HPDE6-E6E7 (cell line): ENCODE measurements at regions not wholly inside any gene's neighbourhood (a gene's known extent, or its start where the extent isn't known, plus 50 kb on each side); places are given as distances from the start of the nearest gene placed in this dataset.
"Not testable (repeated sequence)": the region's sequence is repeated elsewhere in the genome, so short reads cannot be mapped to it uniquely, and the experiment has no call there.

Source experiments
- DNase-seq: peaks from one replicate; pipeline ENCODE4 v3.0.0; 2011; ENCODE audit warnings: missing footprints; ENCODE audit errors: extremely low spot score

DNA sequence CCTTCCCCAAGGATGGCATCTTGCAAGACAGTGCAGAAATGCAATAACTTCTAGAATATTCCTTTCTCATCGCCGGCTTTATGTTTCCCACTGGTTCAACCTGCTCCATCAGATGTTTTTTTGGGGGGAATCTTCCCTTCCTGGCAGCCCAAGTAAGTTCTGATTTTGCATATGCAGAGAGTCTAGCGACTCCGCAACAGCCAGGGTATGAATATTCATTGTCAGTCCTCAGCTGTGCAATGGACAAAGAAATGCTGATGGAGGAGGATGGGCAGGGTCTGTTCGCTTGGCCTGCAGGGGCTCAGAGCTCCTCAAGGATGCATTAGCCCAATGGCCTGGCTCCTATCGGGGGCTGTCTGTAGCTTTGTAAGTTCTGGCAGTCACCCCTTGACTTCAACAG lies 358.8 kb upstream of the CCL2 start:
- no peak for DNase-seq

DNA sequence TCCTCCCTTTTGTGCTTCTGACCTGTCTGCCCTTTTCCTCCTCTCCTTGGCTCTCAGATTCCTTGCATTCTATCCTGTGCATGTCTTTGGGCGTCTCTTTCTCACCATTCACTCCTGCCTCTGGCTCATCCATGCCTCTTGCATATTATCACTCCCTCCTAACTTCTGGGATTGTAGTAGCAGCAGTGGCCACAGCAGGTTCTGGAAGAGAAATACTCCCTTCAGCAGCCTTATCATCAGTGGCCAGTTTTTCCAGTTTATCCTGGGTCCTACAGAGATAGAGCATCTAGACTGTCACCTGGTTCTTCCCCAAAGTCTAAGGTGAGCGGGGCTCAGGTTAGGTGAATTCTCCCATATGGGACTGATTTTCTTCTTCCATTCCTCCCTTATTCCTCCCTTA lies 354.0 kb upstream of the CCL2 start:
- DNase-seq = no peak

DNA sequence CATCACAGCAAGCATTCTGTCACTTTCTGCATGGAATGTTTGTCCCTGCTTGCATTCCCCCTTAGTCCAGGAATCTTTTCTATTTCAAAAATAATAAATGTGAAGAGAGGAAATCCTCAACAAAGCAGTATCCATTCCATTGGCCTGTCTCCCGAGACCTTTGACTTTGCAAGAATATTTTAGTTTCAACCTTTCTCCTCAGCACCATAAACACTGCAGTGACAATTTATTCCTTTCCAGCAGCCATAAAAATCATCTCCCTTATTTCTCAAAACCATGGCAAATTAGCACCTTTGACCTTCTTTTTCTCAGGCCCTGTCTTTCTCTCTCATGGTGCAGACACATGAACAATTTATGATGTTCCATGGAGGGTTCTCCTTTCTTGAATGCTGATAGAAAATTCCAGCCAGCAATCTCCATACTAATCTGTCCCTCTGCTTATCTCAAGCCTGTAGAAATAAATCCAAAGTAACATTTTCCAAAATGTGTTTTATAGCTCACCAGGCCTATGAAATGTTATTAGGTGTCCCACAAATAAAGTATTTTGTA lies 352.1 kb upstream of the CCL2 start:
- no peak for DNase-seq

DNA sequence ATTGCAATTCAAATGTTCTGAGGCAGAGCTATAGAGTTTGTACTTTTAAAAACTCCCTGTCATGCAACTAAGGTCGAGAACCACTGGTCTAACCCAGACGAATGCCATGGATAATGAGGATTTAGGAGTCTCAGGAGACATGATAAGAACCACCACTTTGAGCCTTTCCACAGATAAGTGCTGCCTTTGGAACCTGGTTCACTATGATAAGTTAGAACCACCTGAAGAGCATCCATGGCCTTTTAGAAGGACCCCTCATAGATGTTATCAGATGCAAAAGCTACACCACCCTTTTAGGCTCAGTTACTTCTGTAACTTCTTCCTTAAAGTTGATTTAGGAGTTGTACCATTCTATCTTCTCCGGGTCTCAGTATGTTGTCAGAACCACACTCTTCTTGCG lies 350.6 kb upstream of the CCL2 start:
- no peak for DNase-seq

DNA sequence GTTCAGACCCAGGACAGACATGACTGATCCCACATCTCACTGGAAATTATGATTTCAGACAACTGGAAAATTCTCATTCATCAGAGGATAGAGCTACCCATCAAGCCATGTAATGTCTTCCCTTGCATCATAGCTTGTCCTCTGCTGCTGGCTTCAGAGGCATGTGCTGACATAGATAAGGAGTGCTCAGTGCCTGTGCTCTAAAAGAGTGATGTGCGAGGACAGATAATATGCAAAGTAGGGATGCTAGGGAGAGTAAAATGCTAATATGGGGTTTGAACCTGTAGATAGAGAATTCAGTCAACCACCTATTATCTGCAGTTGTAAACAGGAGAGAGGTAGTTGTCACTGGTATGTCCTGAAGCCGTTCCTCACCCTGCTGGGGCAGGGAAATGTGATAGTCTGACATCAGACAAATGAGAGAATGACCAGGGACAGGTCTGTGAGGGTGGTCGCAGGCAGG lies 349.7 kb upstream of the CCL2 start:
- no peak for DNase-seq

DNA sequence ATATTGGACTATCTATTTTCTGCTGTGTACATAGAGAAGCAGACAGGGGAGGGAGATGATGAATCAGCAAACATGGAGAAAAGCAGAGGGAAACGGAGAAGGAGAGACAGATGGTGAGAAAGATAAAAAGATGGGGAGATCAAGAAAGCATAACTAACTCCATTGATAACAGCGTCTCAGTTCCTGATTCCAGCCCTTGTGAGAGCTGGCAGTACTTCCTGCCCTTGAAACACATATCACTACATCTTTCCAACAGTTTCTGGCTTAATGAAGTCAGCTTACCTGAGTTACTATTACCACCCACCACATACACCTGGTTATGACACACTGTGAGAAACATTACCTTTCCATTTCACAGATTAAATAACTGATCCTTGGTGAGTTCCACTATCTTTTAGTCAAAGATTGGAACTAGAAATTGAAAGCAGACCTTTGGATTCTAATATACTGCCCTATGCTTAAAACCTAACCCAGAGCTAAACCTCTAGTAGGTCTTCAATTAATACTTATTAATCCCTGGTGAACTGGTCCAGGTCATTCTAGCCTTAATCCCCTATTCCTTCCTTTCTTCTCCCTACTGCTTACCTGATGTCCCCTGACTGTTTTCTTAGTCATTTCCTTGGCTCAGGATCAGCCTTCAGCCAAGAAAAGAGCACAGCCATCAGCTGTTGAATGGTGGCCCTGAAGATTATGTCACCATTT lies 346.6 kb upstream of the CCL2 start:
- no peak for DNase-seq

DNA sequence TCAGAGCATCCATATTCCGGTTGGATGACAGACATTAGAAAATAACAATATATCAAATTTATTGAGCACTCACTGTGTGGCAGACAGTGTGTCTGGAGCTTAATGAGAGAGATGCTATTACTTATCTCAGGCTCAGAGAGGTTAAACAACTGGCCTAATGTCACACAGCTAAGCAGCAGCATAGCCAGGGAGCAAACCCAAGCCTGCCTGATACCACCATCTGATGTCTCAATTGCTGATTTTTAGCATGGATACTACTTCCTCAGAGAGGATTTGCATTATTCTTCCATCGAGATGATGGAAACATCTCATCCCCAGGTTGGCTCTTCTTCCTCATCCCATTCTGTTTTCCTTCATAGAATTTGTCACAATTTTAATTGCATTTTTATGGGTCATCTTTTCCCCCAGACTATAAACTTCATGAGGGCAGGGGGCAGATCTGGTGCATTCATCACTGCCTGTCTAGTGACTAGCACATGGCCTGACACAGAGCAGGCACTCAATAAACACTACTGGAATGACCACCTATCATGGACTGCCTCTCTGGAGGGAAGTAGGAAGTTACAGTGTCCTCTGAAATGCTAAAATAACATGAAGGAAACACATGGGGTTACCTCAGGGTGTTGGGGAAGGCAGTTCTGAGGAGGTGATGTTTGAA lies 344.8 kb upstream of the CCL2 start:
- DNase-seq = no peak

DNA sequence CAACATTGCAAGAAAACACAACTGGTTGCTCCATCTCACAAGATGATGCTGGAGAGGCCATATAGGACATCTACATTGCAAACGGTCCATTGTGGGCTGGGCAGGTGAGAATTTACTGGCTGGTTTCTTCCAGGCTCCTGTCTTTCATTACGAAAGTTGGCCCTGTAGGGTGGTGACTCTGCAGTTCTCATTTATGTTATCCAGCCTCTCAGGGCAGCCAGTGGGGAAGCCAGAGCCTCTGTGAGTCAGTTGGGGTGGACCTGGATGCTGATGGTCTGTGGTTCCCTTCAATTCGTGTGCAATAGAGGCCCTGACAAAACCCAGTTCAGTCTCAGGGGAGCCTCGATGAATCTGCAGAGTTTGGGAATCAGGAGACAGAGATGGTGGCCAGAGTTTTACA lies 341.0 kb upstream of the CCL2 start:
- DNase-seq = no peak

DNA sequence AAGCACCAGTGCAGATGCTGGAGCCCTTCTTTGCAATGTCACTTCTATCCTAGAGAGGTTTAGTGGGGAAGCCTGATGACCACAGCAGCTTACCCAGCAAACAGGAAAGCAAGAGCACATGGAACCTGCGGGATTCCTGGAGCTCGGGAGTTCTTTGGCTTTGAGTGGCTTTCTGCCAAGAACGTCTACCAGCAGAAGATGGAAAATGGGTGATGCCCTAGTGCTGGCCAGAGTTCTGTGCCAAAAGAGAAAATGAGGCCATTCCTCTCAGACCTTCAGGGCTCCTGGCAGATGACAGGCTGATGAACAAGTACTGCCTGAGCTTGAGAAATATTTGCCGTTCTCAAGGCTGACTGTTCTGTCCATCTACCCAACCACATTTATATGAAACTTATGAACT lies 332.1 kb upstream of the CCL2 start:
- DNase-seq = no peak

DNA sequence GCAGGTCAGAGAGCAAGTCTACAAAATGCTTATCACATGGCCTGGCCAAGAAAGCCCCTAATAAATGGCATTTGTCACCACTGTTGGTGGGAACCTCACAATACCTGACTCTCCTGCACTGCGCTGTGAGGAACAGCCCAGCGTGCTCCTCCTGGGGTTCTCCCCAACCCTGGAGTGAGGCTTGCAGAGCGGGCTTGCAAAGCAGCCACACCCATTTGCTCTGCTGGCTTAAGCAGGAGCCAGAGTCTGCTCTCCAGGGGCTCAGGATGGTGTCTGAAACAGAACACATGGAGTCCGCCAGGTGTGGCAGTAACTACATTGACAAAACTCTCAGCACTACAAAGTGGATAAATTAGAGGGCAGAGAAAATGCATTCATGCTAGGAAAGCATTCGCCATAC lies 331.0 kb upstream of the CCL2 start:
- no peak for DNase-seq

DNA sequence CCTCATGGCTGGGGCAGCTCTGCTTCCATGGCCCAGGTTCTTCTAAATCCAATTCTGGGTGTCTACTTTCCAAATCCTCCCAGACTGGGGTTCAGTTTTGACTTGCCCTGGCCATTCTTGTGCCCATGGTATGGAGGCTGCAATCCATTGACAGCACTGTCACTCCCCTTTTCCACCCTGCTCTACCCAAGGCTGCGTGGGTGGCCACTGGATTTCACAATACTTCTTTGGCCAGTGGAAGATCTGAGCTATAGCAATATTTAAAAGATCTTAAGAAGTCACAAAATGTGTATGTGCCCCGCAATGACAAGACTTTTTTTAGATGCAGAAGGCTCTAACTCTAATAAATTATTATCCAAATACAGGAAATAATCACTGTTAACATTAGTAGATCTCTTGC lies 329.4 kb upstream of the CCL2 start:
- no peak for DNase-seq

DNA sequence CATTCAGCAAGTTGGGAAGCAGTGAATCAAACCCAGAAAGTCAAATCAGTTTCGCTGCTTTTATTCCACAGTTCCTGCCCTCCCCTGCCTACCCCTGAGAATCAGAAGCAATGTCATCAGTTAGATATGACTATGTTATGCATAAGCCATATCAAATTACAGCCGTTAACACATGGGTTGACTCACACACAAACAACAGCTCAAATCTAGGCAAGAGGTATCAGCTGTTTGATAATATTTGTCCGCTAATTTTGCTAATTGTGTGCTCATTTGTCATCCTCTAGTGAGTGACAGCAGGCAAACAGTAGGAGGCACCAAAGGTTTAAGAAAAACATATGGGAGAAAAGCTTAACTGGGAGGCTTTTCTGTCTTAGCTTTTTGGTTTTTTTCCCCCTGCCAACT lies 327.4 kb upstream of the CCL2 start:
- DNase-seq = peak; percentile 5

DNA sequence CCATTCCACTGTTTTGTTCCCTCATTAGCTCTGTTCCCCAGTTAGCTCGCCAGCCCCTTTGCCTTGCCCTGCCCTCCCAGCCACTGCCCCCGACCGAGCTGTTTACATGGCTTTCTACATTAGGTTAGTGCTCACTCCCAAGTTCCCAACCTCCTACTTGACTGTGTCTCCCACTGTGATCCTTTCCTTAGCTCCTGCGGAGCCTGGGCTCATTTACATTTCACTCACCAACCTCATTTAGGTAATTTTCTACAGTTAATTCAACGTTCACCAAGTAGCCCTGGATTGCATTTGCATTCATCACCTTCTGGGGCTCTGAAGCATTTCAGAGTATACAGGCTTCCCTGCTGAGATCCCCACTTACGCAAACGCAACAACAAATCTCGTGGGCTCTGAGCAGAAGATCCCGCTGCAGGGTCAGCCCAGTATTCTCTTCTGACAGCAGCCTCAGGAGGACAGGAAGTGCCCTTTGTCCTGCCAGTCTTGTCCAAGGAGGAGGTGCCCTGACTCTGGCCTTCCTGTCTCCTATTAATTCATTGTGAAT lies 325.8 kb upstream of the CCL2 start:
- DNase-seq = no peak

DNA sequence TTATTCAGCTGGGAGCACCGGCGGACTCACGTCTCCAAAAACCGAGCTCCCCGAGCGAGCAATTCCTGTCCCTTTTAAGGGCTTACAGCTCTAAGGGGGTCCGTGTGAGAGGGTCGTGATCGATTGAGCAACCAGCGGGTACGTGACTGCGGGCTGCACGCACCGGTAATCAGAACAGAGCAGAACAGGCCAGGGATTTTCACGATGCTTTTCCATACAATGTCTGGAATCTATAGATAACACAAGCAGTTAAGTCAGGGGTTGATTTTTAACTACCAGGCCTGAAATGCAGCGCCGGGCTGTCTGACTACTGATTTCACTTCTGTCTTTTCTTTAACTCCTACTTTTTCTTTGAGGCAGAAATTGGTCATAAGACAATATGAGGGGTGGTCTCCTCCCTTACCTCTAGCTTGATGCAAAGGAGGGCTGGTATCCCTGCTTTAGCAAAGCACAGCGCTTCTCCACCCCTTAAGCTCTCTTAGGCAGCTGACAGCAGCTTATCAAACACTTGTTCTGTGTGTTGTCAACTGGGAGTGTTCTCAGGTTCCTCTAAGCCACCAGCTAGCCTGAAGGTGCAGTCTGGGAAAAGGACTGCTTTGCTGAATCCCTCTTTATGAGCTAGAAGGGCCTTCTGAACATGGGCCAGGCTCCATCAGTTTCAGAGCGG lies 323.8 kb upstream of the CCL2 start:
- DNase-seq = not testable (repeated sequence)

DNA sequence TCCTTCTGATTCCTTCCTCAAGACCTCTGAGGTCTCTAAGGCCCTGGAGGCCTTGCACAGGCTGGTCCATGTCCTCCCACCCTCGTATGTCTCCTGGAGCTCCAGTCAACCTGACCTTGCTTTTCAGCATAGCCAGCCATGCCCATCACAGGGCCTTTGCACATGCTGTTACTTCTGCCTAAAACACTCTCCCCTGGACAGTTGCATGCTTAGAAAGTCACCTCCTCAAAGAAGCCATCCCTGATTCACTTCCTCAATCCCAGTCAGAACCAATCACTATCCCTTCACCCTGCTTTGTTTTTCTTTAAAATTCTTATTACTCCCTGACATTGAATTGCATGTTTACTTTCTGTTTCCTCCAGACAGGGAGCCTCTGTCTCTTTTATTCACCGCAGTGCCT lies 322.1 kb upstream of the CCL2 start:
- no peak for DNase-seq

DNA sequence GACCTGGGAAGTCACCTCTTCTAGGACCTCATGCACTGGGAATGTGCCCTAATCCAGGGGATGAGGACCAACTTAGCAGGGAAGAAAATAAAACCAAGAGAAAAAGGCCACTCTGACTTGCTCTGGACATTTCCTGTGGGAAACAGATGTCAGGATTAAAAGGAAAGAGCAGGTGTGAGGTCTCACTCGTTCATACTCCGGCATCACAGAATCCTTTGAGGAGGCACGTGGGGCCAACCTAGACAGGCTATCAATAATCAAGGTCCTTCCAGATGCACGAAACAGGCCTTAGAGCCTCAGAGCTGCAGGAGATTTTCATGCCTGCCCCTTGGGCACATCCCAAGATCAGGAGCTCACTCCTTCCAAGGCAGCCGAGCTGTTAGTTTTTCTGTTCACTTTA lies 321.5 kb upstream of the CCL2 start:
- no peak for DNase-seq

DNA sequence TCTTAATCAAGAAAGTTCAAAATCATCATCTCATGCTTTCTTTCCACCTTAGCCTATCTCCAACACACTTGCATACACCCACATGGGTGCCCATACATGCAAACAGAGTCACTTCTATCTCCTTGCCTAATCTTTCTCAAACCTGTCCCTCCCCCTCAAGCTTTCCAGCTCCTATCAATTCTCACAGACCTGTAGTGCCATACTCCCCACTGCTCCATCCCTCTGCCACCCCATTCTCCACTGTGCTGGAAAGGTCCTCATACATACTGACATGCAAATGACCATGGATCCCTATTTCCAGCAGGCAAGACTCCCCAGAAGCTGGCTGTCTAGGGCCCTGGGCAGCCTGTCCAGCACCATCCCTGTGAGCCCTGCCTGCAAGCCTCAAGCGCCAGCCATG lies 320.4 kb upstream of the CCL2 start:
- no peak for DNase-seq

DNA sequence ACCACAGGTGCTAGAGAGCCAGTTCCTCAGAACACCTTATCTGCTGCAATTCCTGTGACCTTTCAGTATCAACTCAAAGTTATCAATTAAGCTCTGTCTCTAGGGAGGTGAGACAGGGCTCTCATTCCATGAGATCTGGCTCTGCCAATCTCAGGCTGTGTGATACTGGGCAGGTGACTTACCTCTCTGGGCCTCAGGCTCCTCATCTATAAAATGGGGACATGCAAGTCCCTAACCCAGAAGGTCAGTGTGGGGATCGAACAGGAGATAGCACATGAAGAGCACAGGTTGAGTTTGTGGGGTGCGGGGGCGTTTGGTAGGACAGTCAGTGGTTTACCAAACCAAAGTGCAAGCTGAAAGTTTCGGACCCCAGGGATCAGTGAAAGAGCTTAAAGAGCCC lies 319.3 kb upstream of the CCL2 start:
- DNase-seq = no peak

DNA sequence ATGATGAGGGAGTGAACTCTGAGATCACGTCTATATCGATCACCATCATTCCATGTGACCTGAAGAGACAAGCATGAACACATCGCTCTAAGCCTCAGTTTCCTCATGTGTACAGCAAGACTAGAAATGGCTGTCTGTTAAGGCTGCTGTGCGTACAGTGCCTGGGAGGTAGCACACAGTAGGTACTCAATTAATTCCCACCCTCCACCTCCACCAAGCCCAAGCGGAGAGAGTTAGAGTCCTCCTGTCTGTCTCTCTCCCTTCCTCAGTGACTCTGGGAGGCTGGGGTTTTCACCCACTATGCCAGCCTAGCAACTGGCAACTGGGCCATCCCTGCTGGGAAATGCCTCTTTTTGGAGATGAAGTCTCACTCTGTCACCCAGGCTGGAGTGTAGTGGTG lies 318.3 kb upstream of the CCL2 start:
- no peak for DNase-seq

DNA sequence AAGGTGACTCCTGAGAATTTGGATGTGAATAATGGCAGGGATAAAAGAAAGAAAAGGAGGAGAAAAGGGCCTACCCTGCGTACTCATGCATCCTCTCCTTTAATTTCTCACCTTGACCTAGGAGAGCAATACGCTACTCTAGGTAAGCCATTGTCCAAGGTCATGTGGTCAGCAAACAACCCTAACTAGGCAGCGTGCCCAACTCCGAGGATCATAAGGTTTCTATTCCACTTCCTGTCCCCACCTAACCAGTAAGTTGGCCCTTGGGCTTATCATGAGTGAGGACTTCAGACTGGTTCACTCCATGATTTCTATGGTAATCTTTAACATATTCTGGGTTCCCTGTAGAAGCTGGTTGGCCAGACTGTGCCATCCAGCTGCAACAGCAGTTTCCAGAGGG lies 315.1 kb upstream of the CCL2 start:
- DNase-seq = no peak

DNA sequence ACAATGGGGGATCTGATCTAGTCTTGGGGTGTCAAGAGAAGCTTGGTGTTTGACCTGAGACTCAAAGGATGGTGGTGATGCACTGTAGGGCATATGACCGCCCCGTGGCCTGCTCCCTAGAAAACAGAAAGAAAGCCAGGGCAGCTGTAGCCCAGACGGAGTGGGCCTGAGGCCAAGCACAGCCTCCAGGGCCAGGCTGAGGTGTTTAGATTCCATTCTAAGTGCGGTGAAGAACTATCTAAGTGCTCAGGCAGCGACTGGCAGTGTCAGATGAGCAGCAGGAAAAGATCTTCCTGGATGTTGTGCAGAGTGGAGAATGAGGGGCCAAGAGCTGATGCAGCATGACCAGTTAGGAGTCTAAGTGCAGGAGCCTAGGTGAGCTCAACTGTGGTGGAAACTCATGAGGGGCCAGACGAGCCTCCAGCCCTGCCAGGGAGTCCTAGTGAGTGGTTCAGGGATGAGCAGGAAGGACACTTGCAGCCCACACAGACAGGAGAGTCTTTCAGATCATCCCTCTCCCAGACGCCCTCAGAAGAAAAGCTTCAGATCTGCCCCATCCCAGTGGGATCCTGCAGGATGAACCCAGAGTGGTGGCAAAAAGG lies 314.2 kb upstream of the CCL2 start:
- DNase-seq = no peak

DNA sequence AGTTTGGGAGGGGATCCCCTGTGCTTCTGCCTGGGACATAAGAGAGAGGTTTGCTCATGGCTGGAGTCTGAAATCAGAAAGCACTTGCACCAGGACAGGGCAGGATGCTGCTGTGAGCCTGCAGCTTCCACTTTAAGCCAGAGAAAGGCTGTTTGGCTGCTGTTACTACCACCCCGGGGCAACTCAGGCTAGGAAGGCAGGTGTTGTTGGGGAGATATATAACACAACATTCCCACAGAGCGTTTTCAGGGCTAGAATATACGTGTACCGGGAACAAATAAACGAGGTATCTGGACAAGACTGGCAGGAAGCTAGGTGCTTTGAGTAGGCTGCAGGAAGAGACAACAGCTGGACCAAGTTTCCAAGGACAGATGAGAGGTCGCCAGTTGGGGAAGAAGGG lies 313.3 kb upstream of the CCL2 start:
- DNase-seq = no peak
